ENCODE measurements at regions not wholly inside any gene's neighbourhood (a gene's known extent, or its start where the extent isn't known, plus 50 kb on each side); places are given as distances from the start of the nearest gene placed in this dataset.

GRCh38 chr5:35488791-35489190, 128.9 kb upstream of the SPEF2 start:
- Mint-ChIP-seq H3K36me3 (no peaks in the 10 kb centered on the region), H3K27ac (no peak overlapping the region), H3K4me1 (no peaks in the 10 kb centered on the region), H3K27me3 (peaks cover 0 to 6% (median 0%) of the 10 kb centered on the region in 3 donors), H3K9me3 (peaks cover 0 to 2% (median under 1%) of the 10 kb centered on the region in 7 donors), H3K4me3 (no peak overlapping the region)
- ATAC-seq (ENCODE audit: low read depth in 2 of 2) (no peak), DNase-seq (no peak)

GRCh38 chr5:35488055-35488454, 129.6 kb upstream of the SPEF2 start:
- DNase-seq (no peak), ATAC-seq (ENCODE audit: low read depth in 2 of 2) (no peak)
- Mint-ChIP-seq H3K27me3 (peaks cover 0 to 4% (median 0%) of the 10 kb centered on the region in 3 donors), H3K4me1 (no peaks in the 10 kb centered on the region), H3K27ac (no peak overlapping the region), H3K4me3 (no peak overlapping the region), H3K9me3 (no peaks in the 10 kb centered on the region), H3K36me3 (no peaks in the 10 kb centered on the region)

- H3K27me3 Mint-ChIP-seq: peaks cover 0 to 4% (median 0%) of the 10 kb centered on the region in 3 donors
These were observed 130.2 kb upstream of the SPEF2 start for GRCh38 chr5:35487233-35488025.

GRCh38 chr5:35485487-35485886, 132.2 kb upstream of the SPEF2 start:
- Mint-ChIP-seq H3K9me3 (no peaks in the 10 kb centered on the region), H3K4me3 (peak overlapping the region in 1 of 8 donors; percentile 10), H3K27me3 (peaks cover 0 to 4% (median 0%) of the 10 kb centered on the region in 3 donors), H3K27ac (no peak overlapping the region), H3K4me1 (no peaks in the 10 kb centered on the region), H3K36me3 (no peaks in the 10 kb centered on the region)
- ATAC-seq (ENCODE audit: low read depth in 2 of 2): no peak
- DNase-seq: no peak

More at GRCh38 chr5:35487233-35488025, 130.2 kb upstream of the SPEF2 start:
- no peak for DNase-seq
- no peaks in the 10 kb centered on the region for H3K4me1 Mint-ChIP-seq
- peak overlapping the region in 1 of 6 donors; percentile 10 for H3K27ac Mint-ChIP-seq
- H3K9me3 Mint-ChIP-seq: no peaks in the 10 kb centered on the region
- H3K4me3 Mint-ChIP-seq: no peak overlapping the region
- no peaks in the 10 kb centered on the region for H3K36me3 Mint-ChIP-seq
- ATAC-seq (ENCODE audit: low read depth in 2 of 2): no peak

GRCh38 chr5:35484241-35484640, 133.4 kb upstream of the SPEF2 start:
- no peak for DNase-seq
- Mint-ChIP-seq H3K9me3 (no peaks in the 10 kb centered on the region), H3K4me1 (peaks cover 2 to 5% (median 4%) of the 10 kb centered on the region in 3 donors), H3K27me3 (no peaks in the 10 kb centered on the region), H3K27ac (no peak overlapping the region), H3K4me3 (no peak overlapping the region), H3K36me3 (no peaks in the 10 kb centered on the region)
- ATAC-seq (ENCODE audit: low read depth in 2 of 2): no peak

- no peaks in the 10 kb centered on the region for H3K27me3 Mint-ChIP-seq
- H3K27ac Mint-ChIP-seq: no peak overlapping the region
- H3K4me3 Mint-ChIP-seq: no peak overlapping the region
- no peaks in the 10 kb centered on the region for H3K36me3 Mint-ChIP-seq
- no peaks in the 10 kb centered on the region for H3K9me3 Mint-ChIP-seq
- ATAC-seq (ENCODE audit: low read depth in 2 of 2): no peak
- peaks cover 6 to 9% (median 8%) of the 10 kb centered on the region in 3 donors for H3K4me1 Mint-ChIP-seq
- DNase-seq: no peak
These were observed 133.9 kb upstream of the SPEF2 start for GRCh38 chr5:35483780-35484179.

GRCh38 chr5:35483191-35483590, 134.5 kb upstream of the SPEF2 start:
- no peaks in the 10 kb centered on the region for H3K27me3 Mint-ChIP-seq
- H3K9me3 Mint-ChIP-seq: no peaks in the 10 kb centered on the region
- no peak overlapping the region for H3K27ac Mint-ChIP-seq
- ATAC-seq (ENCODE audit: low read depth in 2 of 2) (no peak), DNase-seq (no peak)
- H3K4me1 Mint-ChIP-seq: peaks cover 6 to 9% (median 8%) of the 10 kb centered on the region in 3 donors
- no peak overlapping the region for H3K4me3 Mint-ChIP-seq
- no peaks in the 10 kb centered on the region for H3K36me3 Mint-ChIP-seq

- Mint-ChIP-seq H3K4me1 (peaks cover 6 to 9% (median 8%) of the 10 kb centered on the region in 3 donors), H3K4me3 (no peak overlapping the region), H3K36me3 (no peaks in the 10 kb centered on the region), H3K27me3 (no peaks in the 10 kb centered on the region), H3K27ac (no peak overlapping the region), H3K9me3 (no peaks in the 10 kb centered on the region)
- DNase-seq (no peak), ATAC-seq (ENCODE audit: low read depth in 2 of 2) (no peak)
These were observed 135.4 kb upstream of the SPEF2 start for GRCh38 chr5:35482167-35482755.

- Mint-ChIP-seq H3K4me1 (peaks cover 6 to 9% (median 8%) of the 10 kb centered on the region in 3 donors), H3K27ac (peak overlapping the region in 2 of 6 donors; percentile 1 to 37), H3K4me3 (peak overlapping the region in 5 of 8 donors; percentile 0 to 54 (median 41)), H3K9me3 (no peaks in the 10 kb centered on the region), H3K36me3 (no peaks in the 10 kb centered on the region), H3K27me3 (no peaks in the 10 kb centered on the region)
- ATAC-seq (ENCODE audit: low read depth in 2 of 2) (no peak), DNase-seq (no peak)
These were observed 138.6 kb upstream of the SPEF2 start for GRCh38 chr5:35478856-35479682.

- H3K36me3 Mint-ChIP-seq: no peaks in the 10 kb centered on the region
- no peak overlapping the region for H3K27ac Mint-ChIP-seq
- H3K9me3 Mint-ChIP-seq: no peaks in the 10 kb centered on the region
- DNase-seq (no peak), ATAC-seq (ENCODE audit: low read depth in 2 of 2) (no peak)
- no peaks in the 10 kb centered on the region for H3K27me3 Mint-ChIP-seq
- peaks cover 6 to 9% (median 8%) of the 10 kb centered on the region in 3 donors for H3K4me1 Mint-ChIP-seq
- H3K4me3 Mint-ChIP-seq: no peak overlapping the region
These were observed 139.8 kb upstream of the SPEF2 start for GRCh38 chr5:35477911-35478310.

GRCh38 chr5:35477321-35477720, 140.3 kb upstream of the SPEF2 start:
- DNase-seq: no peak
- ATAC-seq (ENCODE audit: low read depth in 2 of 2): no peak
- Mint-ChIP-seq H3K9me3 (no peaks in the 10 kb centered on the region), H3K36me3 (no peaks in the 10 kb centered on the region), H3K4me1 (peaks cover 6 to 9% (median 8%) of the 10 kb centered on the region in 3 donors), H3K27ac (no peak overlapping the region), H3K4me3 (no peak overlapping the region), H3K27me3 (no peaks in the 10 kb centered on the region)

- Mint-ChIP-seq H3K36me3 (no peaks in the 10 kb centered on the region), H3K4me3 (no peak overlapping the region), H3K9me3 (no peaks in the 10 kb centered on the region), H3K27me3 (no peaks in the 10 kb centered on the region), H3K27ac (no peak overlapping the region), H3K4me1 (peaks cover 6 to 9% (median 8%) of the 10 kb centered on the region in 3 donors)
- ATAC-seq (ENCODE audit: low read depth in 2 of 2): no peak
- DNase-seq: no peak
These were observed 140.9 kb upstream of the SPEF2 start for GRCh38 chr5:35476797-35477196.

GRCh38 chr5:35476036-35476435, 141.6 kb upstream of the SPEF2 start:
- Mint-ChIP-seq H3K27me3 (no peaks in the 10 kb centered on the region), H3K4me3 (no peak overlapping the region), H3K4me1 (peaks cover 6 to 9% (median 8%) of the 10 kb centered on the region in 3 donors), H3K27ac (no peak overlapping the region), H3K9me3 (no peaks in the 10 kb centered on the region), H3K36me3 (no peaks in the 10 kb centered on the region)
- DNase-seq: no peak
- ATAC-seq (ENCODE audit: low read depth in 2 of 2): no peak
